ENCODE measurements at regions not wholly inside any gene's neighbourhood (a gene's known extent, or its start where the extent isn't known, plus 50 kb on each side); places are given as distances from the start of the nearest gene placed in this dataset.
"Not testable (repeated sequence)": the region's sequence is repeated elsewhere in the genome, so short reads cannot be mapped to it uniquely, and the experiment has no call there.

DNA sequence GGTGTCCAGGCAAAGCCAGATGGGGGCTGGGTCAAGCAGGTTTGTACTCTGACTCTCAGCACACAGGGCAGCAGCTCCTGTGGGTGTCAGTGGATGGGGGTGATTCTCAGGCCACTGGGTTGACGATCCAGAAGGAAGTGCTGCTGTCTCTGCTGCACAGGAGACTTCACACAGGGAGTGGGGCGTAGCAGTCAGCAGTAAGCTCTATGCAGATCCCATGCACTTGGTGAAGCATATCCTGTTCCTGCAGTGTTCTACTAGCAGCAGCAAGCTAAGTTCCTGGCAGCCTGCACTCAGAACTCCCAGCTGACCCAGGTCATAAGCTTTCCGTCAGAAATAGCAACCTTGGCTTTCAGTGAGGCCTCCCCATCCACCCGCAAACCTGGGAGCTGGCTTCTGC is 117.6 kb upstream of the NDST3 start:
- Mint-ChIP-seq H3K27me3 (ENCODE audit: low read depth) (peaks cover 3% of the 10 kb centered on the region), H3K4me1 (ENCODE audit: low read depth) (no peaks in the 10 kb centered on the region), H3K27ac (ENCODE audit: unreplicated experiment) (no peak overlapping the region), H3K36me3 (ENCODE audit: low read depth) (no peaks in the 10 kb centered on the region), H3K9me3 (ENCODE audit: low read depth) (peaks cover 16% of the 10 kb centered on the region), H3K4me3 (ENCODE audit: unreplicated experiment) (no peak overlapping the region)
- DNase-seq (ENCODE audit: low spot score) = no peak
- TF ChIP-seq, protein P1, sequence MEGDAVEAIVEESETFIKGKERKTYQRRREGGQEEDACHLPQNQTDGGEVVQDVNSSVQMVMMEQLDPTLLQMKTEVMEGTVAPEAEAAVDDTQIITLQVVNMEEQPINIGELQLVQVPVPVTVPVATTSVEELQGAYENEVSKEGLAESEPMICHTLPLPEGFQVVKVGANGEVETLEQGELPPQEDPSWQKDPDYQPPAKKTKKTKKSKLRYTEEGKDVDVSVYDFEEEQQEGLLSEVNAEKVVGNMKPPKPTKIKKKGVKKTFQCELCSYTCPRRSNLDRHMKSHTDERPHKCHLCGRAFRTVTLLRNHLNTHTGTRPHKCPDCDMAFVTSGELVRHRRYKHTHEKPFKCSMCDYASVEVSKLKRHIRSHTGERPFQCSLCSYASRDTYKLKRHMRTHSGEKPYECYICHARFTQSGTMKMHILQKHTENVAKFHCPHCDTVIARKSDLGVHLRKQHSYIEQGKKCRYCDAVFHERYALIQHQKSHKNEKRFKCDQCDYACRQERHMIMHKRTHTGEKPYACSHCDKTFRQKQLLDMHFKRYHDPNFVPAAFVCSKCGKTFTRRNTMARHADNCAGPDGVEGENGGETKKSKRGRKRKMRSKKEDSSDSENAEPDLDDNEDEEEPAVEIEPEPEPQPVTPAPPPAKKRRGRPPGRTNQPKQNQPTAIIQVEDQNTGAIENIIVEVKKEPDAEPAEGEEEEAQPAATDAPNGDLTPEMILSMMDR (IDR thresholded peaks at IDR 0.05) = no peak

DNA sequence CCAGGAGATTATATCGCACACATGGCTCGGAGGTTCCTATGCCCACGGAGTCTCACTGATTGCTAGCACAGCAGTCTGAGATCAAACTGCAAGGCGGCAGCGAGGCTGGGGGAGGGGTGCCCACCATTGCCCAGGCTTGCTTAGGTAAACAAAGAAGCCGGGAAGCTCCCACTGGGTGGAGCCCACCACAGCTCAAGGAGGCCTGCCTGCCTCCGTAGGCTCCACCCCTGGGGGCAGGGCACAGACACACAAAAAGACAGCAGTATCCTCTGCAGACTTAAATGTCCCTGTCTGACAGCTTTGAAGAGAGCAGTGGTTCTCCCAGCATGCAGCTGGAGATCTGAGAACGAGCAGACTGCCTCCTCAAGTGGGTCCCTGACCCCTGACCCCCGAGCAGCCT is 112.0 kb upstream of the NDST3 start:
- not testable (repeated sequence) for H3K36me3 Mint-ChIP-seq (ENCODE audit: low read depth); H3K9me3 Mint-ChIP-seq (ENCODE audit: low read depth); H3K4me3 Mint-ChIP-seq (ENCODE audit: unreplicated experiment); H3K27me3 Mint-ChIP-seq (ENCODE audit: low read depth); H3K4me1 Mint-ChIP-seq (ENCODE audit: low read depth); H3K27ac Mint-ChIP-seq (ENCODE audit: unreplicated experiment); DNase-seq (ENCODE audit: low spot score)

DNA sequence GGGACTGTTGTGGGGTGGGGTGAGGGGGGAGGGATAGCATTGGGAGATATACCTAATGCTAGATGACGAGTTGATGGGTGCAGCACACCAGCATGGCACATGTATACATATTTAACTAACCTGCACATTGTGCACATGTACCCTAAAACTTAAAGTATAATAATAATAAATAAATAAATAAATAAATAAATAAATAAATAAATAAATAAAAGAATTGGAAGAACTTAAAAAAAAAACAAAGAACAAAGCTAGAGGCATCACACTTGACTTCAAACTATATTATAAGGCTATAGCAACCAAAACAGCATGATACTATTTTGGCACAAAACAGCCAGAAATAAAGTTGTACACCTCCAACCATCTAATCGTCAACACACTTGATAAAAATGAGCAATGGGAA is 106.5 kb upstream of the NDST3 start:
- not testable (repeated sequence) for H3K36me3 Mint-ChIP-seq (ENCODE audit: low read depth); H3K27me3 Mint-ChIP-seq (ENCODE audit: low read depth); H3K27ac Mint-ChIP-seq (ENCODE audit: unreplicated experiment); H3K9me3 Mint-ChIP-seq (ENCODE audit: low read depth); H3K4me3 Mint-ChIP-seq (ENCODE audit: unreplicated experiment); H3K4me1 Mint-ChIP-seq (ENCODE audit: low read depth); DNase-seq (ENCODE audit: low spot score)

DNA sequence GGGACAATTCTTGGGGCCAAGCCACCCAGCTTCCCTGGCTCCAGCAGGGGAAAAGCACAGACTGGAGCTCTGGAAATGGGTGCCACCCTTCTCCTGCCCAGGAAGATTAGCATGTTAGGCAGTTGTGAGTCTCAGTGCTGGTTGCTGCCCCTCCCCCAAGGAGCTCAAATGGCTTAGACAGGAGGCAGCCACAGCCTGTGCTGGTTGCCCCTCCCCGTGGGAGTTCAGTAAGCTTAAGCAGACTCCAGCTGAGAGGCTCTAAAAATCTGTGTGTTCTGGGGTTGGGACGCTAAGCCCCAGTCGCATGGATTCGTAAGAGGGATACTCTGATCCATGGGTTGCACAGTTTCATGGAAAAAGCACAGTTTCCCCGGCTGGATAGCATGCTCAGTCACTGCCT is 92.7 kb upstream of the NDST3 start:
- Mint-ChIP-seq H3K9me3 (ENCODE audit: low read depth) (peaks cover 18% of the 10 kb centered on the region), H3K27me3 (ENCODE audit: low read depth) (peaks cover 6% of the 10 kb centered on the region)

DNA sequence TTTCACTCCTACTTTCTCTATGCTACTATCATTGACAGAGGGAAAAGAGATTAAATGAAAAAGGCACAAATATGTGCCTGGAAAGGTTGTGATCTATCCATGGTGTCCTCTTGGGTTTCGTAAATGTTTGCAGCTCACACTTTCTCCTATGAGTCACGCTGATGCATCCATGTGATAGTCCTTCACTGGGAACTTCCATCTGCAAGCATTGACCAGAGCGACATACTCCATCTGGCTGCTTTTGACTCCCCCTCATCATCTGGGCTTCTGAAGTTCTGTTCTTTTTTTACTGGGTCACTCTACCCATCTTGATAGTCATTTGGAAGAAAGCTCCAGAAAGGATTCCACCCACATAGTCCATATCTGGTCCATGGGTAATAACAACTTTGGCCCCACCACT is 84.7 kb upstream of the NDST3 start:
- no peaks in the 10 kb centered on the region for H3K27me3 Mint-ChIP-seq (ENCODE audit: low read depth)
- H3K9me3 Mint-ChIP-seq (ENCODE audit: low read depth) = peaks cover 15% of the 10 kb centered on the region
- H3K4me1 Mint-ChIP-seq (ENCODE audit: low read depth) = no peaks in the 10 kb centered on the region
- no peak overlapping the region for H3K4me3 Mint-ChIP-seq (ENCODE audit: unreplicated experiment)
- H3K36me3 Mint-ChIP-seq (ENCODE audit: low read depth) = peaks cover 5% of the 10 kb centered on the region
- no peak overlapping the region for H3K27ac Mint-ChIP-seq (ENCODE audit: unreplicated experiment)
- no peak for DNase-seq (ENCODE audit: low spot score)
- TF ChIP-seq, protein P1 (IDR thresholded peaks at IDR 0.05) = no peak

More for the DNA sequence above, 92.7 kb upstream of the NDST3 start:
- TF ChIP-seq, protein P1 (IDR thresholded peaks at IDR 0.05) = no peak
- Mint-ChIP-seq H3K27ac (ENCODE audit: unreplicated experiment) (no peak overlapping the region), H3K4me3 (ENCODE audit: unreplicated experiment) (no peak overlapping the region), H3K36me3 (ENCODE audit: low read depth) (peaks cover 5% of the 10 kb centered on the region), H3K4me1 (ENCODE audit: low read depth) (no peaks in the 10 kb centered on the region)
- no peak for DNase-seq (ENCODE audit: low spot score)

DNA sequence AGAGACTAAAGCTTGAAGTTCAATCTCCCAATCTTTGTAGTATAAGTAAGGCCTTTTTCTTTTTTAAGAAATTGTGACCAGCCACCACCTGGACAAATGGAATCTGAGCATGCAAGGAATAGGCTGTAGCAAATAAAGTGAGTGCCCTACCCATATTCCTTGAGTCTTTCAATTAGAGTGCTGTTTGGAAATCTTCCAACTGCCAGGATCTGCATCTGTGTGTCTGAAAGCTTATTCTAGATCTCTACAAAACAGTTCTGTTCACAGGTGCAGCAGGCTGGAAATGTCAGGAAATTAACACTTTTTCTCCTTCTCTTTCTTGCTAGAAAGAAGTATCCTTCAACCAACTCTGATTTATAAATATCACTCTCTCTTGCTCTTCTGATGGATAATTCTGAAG is 76.7 kb upstream of the NDST3 start:
- TF ChIP-seq, protein P1 (IDR thresholded peaks at IDR 0.05) = no peak
- H3K4me3 Mint-ChIP-seq (ENCODE audit: unreplicated experiment) = no peak overlapping the region
- H3K27ac Mint-ChIP-seq (ENCODE audit: unreplicated experiment) = no peak overlapping the region
- peaks cover 7% of the 10 kb centered on the region for H3K9me3 Mint-ChIP-seq (ENCODE audit: low read depth)
- peaks cover 6% of the 10 kb centered on the region for H3K27me3 Mint-ChIP-seq (ENCODE audit: low read depth)
- no peaks in the 10 kb centered on the region for H3K4me1 Mint-ChIP-seq (ENCODE audit: low read depth)
- no peak for DNase-seq (ENCODE audit: low spot score)
- no peaks in the 10 kb centered on the region for H3K36me3 Mint-ChIP-seq (ENCODE audit: low read depth)
